ENCODE measurements at regions not wholly inside any gene's neighbourhood (a gene's known extent, or its start where the extent isn't known, plus 50 kb on each side); places are given as distances from the start of the nearest gene placed in this dataset.

DNA sequence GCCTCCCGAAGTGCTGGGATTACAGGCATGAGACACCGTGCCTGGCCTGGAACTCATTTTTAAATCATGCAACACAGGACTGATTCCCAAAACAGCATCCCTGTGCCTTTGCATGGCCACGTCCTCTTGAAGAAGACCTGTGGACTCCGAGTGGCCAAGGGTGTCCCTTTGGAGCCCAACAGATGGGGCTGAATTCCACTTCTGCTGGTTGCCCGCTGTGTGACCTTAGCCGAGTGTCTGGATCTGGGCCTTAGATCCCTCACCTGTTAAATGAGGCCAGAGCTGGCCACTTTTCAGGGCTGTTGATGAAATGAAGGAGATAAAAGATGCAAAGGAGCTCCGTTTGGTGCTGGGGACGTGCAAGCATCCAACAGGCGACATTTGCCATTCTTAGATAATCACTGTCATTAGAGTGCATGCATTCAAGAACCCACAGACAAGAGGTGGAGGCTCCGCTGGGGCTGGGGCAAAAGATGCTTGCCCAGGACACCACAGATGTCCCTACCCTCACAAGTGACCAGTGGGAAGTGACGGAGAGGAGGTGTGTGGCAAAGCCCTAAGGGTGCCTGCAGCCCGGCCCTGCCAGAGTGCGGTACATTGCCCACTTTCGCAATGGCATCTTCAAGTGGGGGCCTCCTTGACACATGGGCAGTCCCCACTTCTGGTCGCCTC lies 354.1 kb upstream of the TNRC6C start:
- Mint-ChIP-seq H3K4me1 (ENCODE audit: unreplicated experiment) (peaks cover 27% of the 10 kb centered on the region), H3K9me3 (no peaks in the 10 kb centered on the region), H3K36me3 (no peaks in the 10 kb centered on the region), H3K27ac (no peak overlapping the region), H3K4me3 (no peak overlapping the region), H3K27me3 (peaks cover 19% of the 10 kb centered on the region)
- TF ChIP-seq, protein P1, sequence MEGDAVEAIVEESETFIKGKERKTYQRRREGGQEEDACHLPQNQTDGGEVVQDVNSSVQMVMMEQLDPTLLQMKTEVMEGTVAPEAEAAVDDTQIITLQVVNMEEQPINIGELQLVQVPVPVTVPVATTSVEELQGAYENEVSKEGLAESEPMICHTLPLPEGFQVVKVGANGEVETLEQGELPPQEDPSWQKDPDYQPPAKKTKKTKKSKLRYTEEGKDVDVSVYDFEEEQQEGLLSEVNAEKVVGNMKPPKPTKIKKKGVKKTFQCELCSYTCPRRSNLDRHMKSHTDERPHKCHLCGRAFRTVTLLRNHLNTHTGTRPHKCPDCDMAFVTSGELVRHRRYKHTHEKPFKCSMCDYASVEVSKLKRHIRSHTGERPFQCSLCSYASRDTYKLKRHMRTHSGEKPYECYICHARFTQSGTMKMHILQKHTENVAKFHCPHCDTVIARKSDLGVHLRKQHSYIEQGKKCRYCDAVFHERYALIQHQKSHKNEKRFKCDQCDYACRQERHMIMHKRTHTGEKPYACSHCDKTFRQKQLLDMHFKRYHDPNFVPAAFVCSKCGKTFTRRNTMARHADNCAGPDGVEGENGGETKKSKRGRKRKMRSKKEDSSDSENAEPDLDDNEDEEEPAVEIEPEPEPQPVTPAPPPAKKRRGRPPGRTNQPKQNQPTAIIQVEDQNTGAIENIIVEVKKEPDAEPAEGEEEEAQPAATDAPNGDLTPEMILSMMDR (conservative IDR thresholded peaks at IDR 0.05), result no peak
- DNase-seq (ENCODE audit: extremely low spot score, unreplicated experiment), result no peak

DNA sequence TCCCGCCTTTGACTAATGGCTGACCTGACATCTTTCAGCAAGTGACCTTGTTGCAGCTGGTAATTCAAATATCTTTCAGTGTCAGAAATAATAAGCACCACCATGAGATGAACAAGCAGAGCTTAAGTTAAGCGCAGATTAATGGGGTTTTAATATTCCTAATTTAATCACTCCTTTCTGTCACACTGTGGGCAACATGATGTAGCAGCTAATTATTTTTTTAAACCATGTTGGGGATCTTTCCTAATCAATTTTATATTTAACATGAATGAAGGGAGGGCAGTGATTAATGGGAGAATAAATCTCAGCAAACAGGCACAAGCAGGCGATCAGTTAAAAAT lies 353.6 kb upstream of the TNRC6C start:
- Mint-ChIP-seq H3K4me1 (ENCODE audit: unreplicated experiment) (peaks cover 27% of the 10 kb centered on the region), H3K27ac (no peak overlapping the region), H3K27me3 (peaks cover 19% of the 10 kb centered on the region)

DNA sequence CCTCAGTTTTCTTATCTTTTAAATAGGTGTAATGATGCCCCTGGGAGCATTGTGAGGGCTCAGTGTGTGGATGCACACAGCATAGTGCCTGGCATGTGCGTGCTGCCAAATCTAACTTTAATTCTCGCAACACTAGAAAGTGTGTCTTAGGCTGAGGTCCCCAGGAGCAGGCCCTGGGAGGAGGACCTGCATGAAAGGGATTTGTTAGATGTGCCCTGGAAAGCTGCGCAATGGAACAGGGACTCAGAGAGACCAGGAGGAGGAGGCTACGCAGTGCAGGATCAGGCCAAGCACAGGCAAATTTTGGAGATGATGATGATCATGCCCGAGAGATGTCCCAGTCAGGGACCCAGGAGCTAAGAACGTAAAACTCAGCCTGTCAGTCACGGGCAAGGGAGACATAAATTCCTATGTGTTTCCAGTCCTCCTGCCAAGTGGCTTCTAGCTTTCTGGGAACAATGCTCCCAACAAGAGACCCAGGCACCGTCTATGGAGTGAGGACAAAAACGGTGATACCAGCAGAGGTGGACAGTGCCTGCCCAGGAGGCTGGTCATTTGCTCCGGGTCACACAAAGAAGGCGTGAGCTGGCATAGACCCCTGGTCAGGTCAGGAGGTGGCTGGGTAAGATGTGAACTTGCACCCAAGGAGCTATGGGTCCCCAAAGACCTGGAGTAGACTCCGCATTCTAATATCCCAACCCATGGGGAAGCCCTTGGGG lies 352.2 kb upstream of the TNRC6C start:
- TF ChIP-seq, protein P1 (conservative IDR thresholded peaks at IDR 0.05), result no peak
- Mint-ChIP-seq H3K27me3 (peaks cover 16% of the 10 kb centered on the region), H3K27ac (no peak overlapping the region), H3K4me1 (ENCODE audit: unreplicated experiment) (peaks cover 35% of the 10 kb centered on the region), H3K36me3 (no peaks in the 10 kb centered on the region), H3K4me3 (no peak overlapping the region), H3K9me3 (no peaks in the 10 kb centered on the region)
- DNase-seq (ENCODE audit: extremely low spot score, unreplicated experiment), result no peak

More for the DNA sequence above, 353.6 kb upstream of the TNRC6C start:
- Mint-ChIP-seq H3K36me3 (no peaks in the 10 kb centered on the region), H3K4me3 (no peak overlapping the region), H3K9me3 (no peaks in the 10 kb centered on the region)
- TF ChIP-seq, protein P1 (conservative IDR thresholded peaks at IDR 0.05), result no peak
- DNase-seq (ENCODE audit: extremely low spot score, unreplicated experiment), result no peak

DNA sequence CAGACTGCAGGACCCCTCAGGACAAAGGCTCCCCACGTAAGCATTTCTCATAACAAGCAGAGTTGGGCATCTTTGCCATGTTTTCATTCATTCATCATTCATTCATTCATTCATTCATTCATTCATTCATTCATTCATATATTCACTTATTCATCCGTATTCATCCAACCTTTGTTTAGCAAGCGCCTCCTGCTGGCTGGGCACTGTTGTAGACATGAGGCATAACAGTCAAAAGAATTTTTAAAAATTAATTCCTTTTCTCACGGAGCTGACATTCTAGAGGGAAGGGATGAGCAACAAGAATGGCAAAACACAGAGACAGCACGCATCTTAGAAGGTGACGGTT lies 351.7 kb upstream of the TNRC6C start:
- Mint-ChIP-seq H3K36me3 (no peaks in the 10 kb centered on the region), H3K4me3 (no peak overlapping the region), H3K27ac (no peak overlapping the region), H3K4me1 (ENCODE audit: unreplicated experiment) (peaks cover 31% of the 10 kb centered on the region), H3K9me3 (no peaks in the 10 kb centered on the region), H3K27me3 (peaks cover 16% of the 10 kb centered on the region)
- TF ChIP-seq, protein P1 (conservative IDR thresholded peaks at IDR 0.05), result peak; percentile 38
- DNase-seq (ENCODE audit: extremely low spot score, unreplicated experiment), result no peak

DNA sequence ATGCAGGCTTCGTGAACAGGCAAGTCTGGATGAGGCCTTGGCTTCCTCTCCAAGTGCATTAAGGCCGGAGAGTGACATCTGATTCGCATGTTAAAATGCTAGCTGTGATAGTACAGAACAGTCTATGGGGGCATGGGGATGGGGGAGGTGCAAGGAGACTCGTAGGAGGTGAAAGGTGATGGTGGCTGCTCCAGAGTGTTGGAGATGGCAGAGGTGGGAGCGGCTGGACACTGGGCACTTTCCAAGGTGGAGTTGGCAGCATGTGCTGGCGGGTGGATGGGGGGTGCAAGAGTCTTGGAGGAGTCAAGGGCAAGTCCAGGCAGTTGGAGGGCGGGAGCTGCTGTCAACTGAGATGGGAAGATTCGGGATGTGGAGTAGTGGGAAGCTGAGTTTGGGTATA lies 350.9 kb upstream of the TNRC6C start:
- H3K36me3 Mint-ChIP-seq, result no peaks in the 10 kb centered on the region
- TF ChIP-seq, protein P1 (conservative IDR thresholded peaks at IDR 0.05), result no peak
- H3K27ac Mint-ChIP-seq, result no peak overlapping the region
- H3K9me3 Mint-ChIP-seq, result no peaks in the 10 kb centered on the region
- H3K27me3 Mint-ChIP-seq, result peaks cover 15% of the 10 kb centered on the region
- no peak overlapping the region for H3K4me3 Mint-ChIP-seq
- H3K4me1 Mint-ChIP-seq (ENCODE audit: unreplicated experiment), result peaks cover 26% of the 10 kb centered on the region
- no peak for DNase-seq (ENCODE audit: extremely low spot score, unreplicated experiment)
